ENCODE measurements at regions not wholly inside any gene's neighbourhood (a gene's known extent, or its start where the extent isn't known, plus 50 kb on each side); places are given as distances from the start of the nearest gene placed in this dataset.

DNA sequence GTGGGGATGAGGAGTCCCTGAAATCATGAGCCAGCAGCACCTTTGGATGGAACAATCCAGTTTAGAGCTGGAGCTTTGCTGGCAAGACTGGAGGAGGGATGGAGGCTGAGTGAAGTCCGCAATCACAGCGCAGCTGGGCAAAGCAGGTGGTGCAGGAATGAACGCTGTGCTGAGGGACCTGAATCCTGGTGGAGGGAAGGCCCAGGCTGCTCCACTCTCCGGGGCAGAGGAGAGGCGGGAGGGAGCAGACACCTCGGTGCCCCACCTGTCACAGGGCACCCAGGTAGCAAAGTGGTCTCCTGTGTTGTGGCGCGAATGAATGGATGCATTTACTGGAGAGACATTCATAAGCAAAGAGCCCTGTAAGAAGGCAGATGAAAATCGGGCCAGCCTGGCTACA, 124.8 kb upstream of the ANO1 start:
- DNase-seq = no peak

DNA sequence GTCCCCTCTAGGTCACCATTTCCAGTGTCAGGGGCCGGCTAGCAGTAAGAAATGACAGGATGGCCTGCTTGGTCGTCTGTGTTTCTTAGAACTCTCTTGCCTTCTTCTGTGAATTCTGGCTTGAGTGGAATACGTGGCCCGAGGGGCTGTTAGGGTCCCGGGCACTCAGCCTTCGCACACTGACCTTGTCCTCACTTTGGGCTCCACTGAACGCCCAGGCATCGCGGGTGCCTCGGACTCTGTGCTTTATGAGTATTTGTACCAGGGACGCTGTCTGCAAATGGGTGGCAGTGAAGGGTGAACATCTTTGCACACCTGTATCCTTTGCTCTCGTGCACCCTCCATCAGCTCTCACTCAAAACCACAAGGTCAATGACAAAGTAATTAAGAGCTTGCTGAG, 123.4 kb upstream of the ANO1 start:
- no peak for DNase-seq

- no peak for DNase-seq
These were observed 121.4 kb upstream of the ANO1 start for GRCh38 chr11:69956669-69957190.

DNA sequence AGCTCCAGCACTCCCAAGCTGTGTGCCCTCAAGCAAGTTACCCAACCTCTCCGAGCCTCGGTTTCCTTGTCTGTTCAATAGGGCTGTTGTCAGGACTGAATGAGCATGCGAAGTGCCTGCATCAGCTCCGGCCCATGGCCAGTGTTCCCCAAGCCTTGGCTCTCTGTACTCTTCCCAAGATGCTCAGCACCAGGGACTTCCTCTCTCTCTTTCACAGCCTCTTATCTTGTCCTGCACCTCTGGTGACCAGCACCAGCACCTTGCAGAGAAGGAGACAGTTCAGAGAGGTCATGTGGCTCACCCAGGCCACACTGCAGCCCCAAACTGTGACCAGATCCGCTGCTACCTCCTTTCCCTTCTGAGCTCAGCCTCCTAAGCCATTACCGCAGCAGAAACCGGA, 120.3 kb upstream of the ANO1 start:
- no peak for DNase-seq

GRCh38 chr11:69958308-69958707, 119.8 kb upstream of the ANO1 start:
- DNase-seq = no peak

DNA sequence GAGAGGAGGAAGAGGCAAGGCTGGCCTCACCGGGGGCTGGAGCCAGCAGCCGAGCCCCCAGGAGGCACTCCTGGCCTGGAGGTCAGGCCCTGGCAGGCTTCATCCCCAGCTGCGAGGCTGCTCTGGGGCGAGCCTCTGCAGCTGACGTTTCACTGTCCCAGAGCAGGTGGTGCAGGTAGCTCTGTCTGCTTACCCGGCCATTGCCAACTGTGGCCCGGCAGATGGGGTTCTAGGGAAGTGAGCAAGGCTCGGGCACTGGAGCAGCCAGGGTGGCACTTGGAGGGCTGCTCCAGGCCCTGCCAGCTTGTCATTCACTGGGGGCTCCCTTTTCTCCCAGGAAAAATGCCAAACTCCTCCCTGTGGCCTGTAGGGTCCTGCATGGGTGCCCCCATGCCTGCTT, 118.7 kb upstream of the ANO1 start:
- no peak for DNase-seq

GRCh38 chr11:69961738-69962137, 116.4 kb upstream of the ANO1 start:
- no peak for DNase-seq

DNA sequence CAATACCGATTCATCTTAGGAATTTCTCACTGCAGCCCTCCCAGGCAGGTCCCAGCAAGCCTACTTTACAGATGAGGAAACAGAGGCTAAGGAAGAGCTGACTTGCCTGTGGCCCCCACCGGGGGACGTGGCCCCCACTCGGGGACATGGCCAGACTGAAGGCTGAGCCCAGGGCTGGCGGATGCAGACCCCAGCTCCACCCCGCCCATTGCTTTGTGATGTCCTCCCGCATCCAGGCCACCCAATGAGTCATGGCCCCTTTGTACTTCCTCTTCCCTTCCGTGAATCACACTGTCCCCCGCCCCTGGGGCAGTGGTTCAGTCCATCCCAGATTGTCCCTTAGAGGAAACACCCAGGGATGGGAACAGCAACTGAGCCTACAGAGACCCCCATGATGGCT, 116.0 kb upstream of the ANO1 start:
- no peak for DNase-seq

- no peak for DNase-seq
These were observed 114.4 kb upstream of the ANO1 start for GRCh38 chr11:69963533-69964246.

GRCh38 chr11:69964247-69964643, 113.9 kb upstream of the ANO1 start:
- DNase-seq = no peak

DNA sequence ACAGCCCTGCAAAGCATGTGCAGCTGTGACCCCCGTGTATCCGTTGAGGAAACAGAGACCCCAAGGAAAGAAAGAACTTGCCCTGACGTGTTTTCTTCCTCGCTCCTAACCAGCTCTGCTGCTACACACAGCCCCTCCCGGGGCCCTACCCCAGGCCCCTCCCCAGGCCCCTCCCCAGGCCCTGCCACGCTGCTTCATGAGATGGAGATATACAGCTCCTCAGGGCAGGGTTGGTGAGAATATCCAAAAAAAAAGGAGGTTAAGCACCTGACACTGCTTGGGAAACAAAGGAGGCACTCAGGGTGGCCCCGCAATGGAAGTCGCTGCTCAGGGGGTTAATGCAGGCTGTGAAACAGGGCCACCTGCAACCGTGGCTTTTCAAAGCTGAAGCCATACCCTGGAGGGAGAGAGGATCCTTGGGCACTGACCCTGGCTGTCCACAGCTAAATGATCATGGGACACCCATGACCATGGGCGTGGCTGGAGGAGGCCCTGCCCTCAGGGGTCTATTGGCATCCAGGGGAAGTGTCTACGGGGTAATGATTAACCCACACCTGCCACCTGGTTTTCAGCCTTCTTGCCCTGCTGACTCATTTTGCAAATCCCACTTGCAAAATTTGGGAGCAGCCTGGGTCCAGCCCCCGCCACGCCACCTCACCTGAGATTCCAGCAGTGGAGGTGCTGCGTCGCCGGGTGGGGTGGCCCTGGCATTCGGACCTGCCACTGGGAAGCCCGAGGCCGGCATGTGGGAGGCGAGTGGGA, 112.1 kb upstream of the ANO1 start:
- no peak for DNase-seq

DNA sequence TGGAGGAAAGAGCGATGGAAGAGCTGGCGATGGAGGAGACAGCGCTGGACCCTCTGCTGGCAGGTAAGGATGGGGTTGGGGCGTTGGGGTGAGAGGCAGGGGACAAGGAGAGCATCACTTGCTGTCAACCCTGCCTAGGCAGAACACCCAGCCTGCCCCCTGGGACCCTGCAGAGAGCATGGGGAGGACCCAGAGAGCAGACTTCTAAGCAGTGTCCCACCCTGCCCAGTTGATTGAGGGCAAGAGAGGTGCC, 111.6 kb upstream of the ANO1 start:
- no peak for DNase-seq

- DNase-seq = no peak
These were observed 111.1 kb upstream of the ANO1 start for GRCh38 chr11:69966910-69967483.

- DNase-seq = no peak
These were observed 110.6 kb upstream of the ANO1 start for GRCh38 chr11:69967484-69967883.

DNA sequence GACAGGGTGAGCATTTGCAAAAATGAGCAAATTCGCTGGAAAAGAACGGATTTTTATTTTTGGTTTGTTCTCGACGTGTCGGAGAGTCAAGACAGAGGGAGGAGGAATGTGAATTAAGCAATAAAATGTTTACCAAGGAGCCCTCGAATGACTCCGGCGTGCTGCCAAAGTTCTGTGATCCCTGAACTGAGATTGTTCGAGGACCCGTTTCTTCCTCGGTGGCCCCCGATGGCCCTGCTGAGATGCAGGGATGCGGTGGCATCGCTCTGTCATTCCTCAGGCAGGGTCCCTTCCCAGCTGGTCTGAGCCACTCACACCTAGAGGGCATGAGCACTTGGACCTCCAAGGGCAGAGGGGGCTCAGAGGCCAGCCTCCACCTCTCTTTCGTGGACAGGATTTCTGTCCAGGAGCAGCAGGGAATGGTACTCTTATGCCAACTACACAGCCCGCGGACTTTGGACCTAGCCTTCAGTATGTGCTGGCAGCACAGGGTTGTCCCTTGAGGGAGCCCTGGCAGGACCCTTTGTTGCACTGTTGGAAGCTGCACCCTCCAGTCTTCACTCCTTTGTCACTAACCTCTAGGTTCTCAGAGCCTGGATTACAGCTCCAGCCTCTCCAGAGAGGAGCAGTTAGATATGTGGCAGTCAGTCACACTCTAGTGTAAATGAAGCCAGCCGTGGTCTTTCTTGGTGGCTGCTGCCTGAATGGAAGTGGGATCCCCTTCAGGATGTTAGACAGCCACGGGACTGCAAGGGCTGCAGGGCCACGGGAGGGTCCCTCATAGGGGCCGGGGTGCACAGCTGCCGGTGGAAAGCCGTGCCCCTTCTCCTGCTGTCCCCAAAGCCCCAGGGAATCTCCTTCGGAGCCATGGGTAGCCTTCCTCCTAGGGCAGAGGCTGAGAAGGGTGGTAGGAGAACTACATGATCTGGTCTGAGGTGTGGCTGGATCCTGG, 109.4 kb upstream of the ANO1 start:
- DNase-seq = no peak

DNA sequence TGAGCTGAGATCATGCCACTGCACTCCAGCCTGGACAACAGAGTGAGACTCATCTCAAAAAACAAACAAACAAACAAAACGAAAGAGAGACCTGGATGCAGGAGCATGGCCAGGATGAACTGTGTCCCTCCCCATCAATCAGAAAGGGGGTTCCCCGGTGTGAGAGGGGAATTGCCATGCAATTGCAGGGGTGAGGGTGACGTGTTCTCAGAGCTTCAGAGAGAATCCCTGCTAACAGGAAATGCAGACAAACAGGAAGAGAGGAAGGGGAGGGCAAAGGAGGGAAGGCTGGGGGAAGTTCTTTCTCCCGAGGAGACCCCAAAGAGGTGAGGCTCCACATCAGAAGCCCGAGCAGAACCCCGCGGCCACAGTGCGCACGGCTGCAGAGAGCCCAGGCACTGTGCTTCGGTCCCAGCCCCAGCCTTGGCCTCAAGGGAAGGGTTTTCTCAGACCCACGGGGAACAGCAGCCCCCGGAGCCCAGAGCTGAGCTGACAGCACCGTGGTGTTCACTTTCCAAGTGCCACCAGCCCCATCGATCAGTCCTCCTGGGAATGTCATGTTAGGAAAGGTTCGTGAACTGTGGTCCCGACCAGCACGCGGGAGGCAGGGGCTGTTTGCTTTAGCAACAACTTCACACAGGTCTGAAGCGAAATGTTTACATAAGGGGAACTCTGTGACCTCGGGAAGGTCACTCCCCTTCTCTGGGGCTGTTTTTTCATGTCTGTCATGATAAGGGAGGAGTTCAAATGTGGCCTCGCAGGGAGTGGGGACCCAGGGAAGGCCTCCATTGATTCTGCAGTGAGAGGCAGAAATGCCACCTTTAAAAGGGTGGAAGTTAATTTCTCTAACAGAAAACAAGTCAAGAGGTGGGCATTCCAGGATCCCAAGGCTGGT, 108.0 kb upstream of the ANO1 start:
- no peak for DNase-seq

GRCh38 chr11:69970785-69971535, 107.2 kb upstream of the ANO1 start:
- DNase-seq = no peak

DNA sequence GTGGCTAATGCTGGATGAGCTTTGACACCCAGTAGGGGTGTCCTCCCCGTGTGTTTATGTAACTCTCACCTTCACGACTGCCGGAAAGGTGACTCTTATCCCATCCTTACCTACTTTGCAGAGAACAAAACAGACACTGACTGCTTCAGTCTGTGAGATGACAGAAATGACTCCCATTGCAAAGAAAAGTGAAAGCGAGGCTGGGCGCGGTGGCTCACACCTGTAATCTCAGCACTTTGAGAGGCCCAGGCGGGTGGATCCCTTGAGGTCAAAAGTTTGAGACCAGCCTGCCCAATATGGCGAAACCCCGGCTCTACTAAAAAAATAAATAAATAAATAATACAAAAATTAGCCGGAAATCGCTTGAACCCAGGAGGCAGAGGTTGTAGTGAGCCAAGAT, 106.4 kb upstream of the ANO1 start:
- no peak for DNase-seq

DNA sequence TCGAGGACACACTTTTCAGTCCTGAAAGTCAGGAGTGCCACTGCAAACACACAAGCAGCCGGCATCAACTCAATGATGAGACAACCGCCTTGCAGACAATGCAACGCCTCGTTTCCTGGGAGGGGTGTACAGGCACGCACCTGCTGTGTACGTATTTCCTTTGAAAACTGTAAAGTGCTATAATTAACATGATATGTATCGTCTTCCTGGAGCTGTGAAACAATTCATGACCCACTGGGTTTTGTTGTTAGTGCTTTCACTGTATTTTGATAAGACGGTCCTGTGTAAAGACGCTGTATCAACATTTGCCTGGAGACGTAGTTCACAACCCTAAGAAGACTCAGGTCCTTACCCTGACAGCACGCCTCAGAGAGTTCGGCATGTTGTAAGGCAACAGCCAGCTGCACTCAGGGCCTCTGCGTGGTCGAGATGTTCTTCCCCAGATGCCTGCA, 105.7 kb upstream of the ANO1 start:
- DNase-seq = no peak

GRCh38 chr11:69974528-69974927, 103.6 kb upstream of the ANO1 start:
- DNase-seq = no peak

GRCh38 chr11:69975822-69976221, 102.3 kb upstream of the ANO1 start:
- no peak for DNase-seq
